ENCODE measurements at regions not wholly inside any gene's neighbourhood (a gene's known extent, or its start where the extent isn't known, plus 50 kb on each side); places are given as distances from the start of the nearest gene placed in this dataset.

- H3K27ac ChIP-seq (ENCODE audit: low read length), result no peak overlapping the region
- no peaks in the 10 kb centered on the region for H4K20me1 ChIP-seq (ENCODE audit: insufficient read depth)
- H3K9ac ChIP-seq (ENCODE audit: low read length), result no peak overlapping the region
- no peaks in the 10 kb centered on the region for H3K9me3 ChIP-seq (ENCODE audit: low read length)
- no peak for TF ChIP-seq POLR2AphosphoS5 (IDR thresholded peaks at IDR 0.05)
- no peak for TF ChIP-seq RAD21 (conservative IDR thresholded peaks at IDR 0.05)
- TF ChIP-seq CTCF (IDR thresholded peaks at IDR 0.05; ENCODE audit: poor library complexity, severe bottlenecking), result no peak
- TF ChIP-seq EZH2 (IDR thresholded peaks at IDR 0.05; ENCODE audit: borderline replicate concordance, insufficient read depth, low read length, poor library complexity, severe bottlenecking), result no peak
- TF ChIP-seq TAF1 (IDR thresholded peaks at IDR 0.05; ENCODE audit: low read depth), result no peak
- no peak for TF ChIP-seq REST (IDR thresholded peaks at IDR 0.05; ENCODE audit: borderline replicate concordance)
- no peak for TF ChIP-seq SMC3 (conservative IDR thresholded peaks at IDR 0.05; ENCODE audit: poor library complexity)
- no peak for TF ChIP-seq MXI1 (conservative IDR thresholded peaks at IDR 0.05; ENCODE audit: poor library complexity, severe bottlenecking)
- TF ChIP-seq EP300 (conservative IDR thresholded peaks at IDR 0.05; ENCODE audit: poor library complexity, severe bottlenecking), result no peak
- H3K4me3 ChIP-seq (ENCODE audit: low read length), result no peak overlapping the region
- H3F3A ChIP-seq (ENCODE audit: insufficient read depth, low read length, poor library complexity, severe bottlenecking), result no peaks in the 10 kb centered on the region
- no peaks in the 10 kb centered on the region for H3K36me3 ChIP-seq (ENCODE audit: insufficient read depth, low read length)
- no peaks in the 10 kb centered on the region for H3K79me2 ChIP-seq (replicated peaks; ENCODE audit: insufficient read depth, low read length)
- H3K27me3 ChIP-seq (ENCODE audit: insufficient read depth, low read depth, low read length), result no peaks in the 10 kb centered on the region
- H3K4me2 ChIP-seq (ENCODE audit: low read length), result no peak overlapping the region
- no peaks in the 10 kb centered on the region for H3K9me2 ChIP-seq (ENCODE audit: insufficient read depth, low read length)
- H2AFZ ChIP-seq (ENCODE audit: low read depth, low read length), result no peak overlapping the region
Measured at GRCh38 chr5:8005416-8005815, 136.5 kb downstream of the MTRR start.

- Histone ChIP-seq H3K4me2 (ENCODE audit: low read length) (no peak overlapping the region), H3F3A (ENCODE audit: insufficient read depth, low read length, poor library complexity, severe bottlenecking) (no peaks in the 10 kb centered on the region)
- TF ChIP-seq MXI1 (conservative IDR thresholded peaks at IDR 0.05; ENCODE audit: poor library complexity, severe bottlenecking) (no peak), EP300 (conservative IDR thresholded peaks at IDR 0.05; ENCODE audit: poor library complexity, severe bottlenecking) (no peak), RAD21 (conservative IDR thresholded peaks at IDR 0.05) (no peak), POLR2AphosphoS5 (IDR thresholded peaks at IDR 0.05) (no peak), SMC3 (conservative IDR thresholded peaks at IDR 0.05; ENCODE audit: poor library complexity) (no peak), CTCF (IDR thresholded peaks at IDR 0.05; ENCODE audit: poor library complexity, severe bottlenecking) (no peak), REST (IDR thresholded peaks at IDR 0.05; ENCODE audit: borderline replicate concordance) (no peak), TAF1 (IDR thresholded peaks at IDR 0.05; ENCODE audit: low read depth) (no peak), EZH2 (IDR thresholded peaks at IDR 0.05; ENCODE audit: borderline replicate concordance, insufficient read depth, low read length, poor library complexity, severe bottlenecking) (no peak)
Measured at GRCh38 chr5:8012131-8012977, 143.4 kb downstream of the MTRR start.

More at GRCh38 chr5:8012131-8012977, 143.4 kb downstream of the MTRR start:
- Histone ChIP-seq H3K36me3 (ENCODE audit: insufficient read depth, low read length) (no peaks in the 10 kb centered on the region), H3K4me3 (ENCODE audit: low read length) (no peak overlapping the region), H3K79me2 (replicated peaks; ENCODE audit: insufficient read depth, low read length) (no peaks in the 10 kb centered on the region), H3K27ac (ENCODE audit: low read length) (no peak overlapping the region), H3K9ac (ENCODE audit: low read length) (no peak overlapping the region), H3K27me3 (ENCODE audit: insufficient read depth, low read depth, low read length) (no peaks in the 10 kb centered on the region), H2AFZ (ENCODE audit: low read depth, low read length) (no peak overlapping the region), H3K9me2 (ENCODE audit: insufficient read depth, low read length) (no peaks in the 10 kb centered on the region), H4K20me1 (ENCODE audit: insufficient read depth) (no peaks in the 10 kb centered on the region), H3K9me3 (ENCODE audit: low read length) (no peaks in the 10 kb centered on the region)

Measured in neural cell (in vitro differentiated cells).